Panc1 (cell line): ENCODE measurements at regions not wholly inside any gene's neighbourhood (a gene's known extent, or its start where the extent isn't known, plus 50 kb on each side); places are given as distances from the start of the nearest gene placed in this dataset.
A peak's percentile ranks its signal among the peaks of the same experiment; 100 is the strongest.
"Not testable (repeated sequence)": the region's sequence is repeated elsewhere in the genome, so short reads cannot be mapped to it uniquely, and the experiment has no call there.

ENCODE experiments used
- ATAC-seq: fragments of 200-7000 bp; cut with Tn5 transposase; 2 replicates; pipeline ENCODE4 v1.9.1; 2020; ENCODE audit warnings: mild to moderate bottlenecking, moderate library complexity
- BruUV-seq: library from RNA; stranded (reverse); fragments of 400-500 nt; replicated peaks from 2 replicates; lab custom pipeline; 2021; lab: Mats Ljungman, UMichigan
- CTCF ChIA-PET: fragments of 300-600 bp; sonication (Branson Sonifier 250); formaldehyde crosslinking; loops from one replicate; lab custom pipeline; 2022; ENCODE audit warnings: antibody characterized with exemption; lab: Charles Lee
- POLR2A ChIA-PET: fragments of 300-600 bp; sonication (Branson Sonifier 250); formaldehyde crosslinking; loops from one replicate; lab custom pipeline; 2022; ENCODE audit warnings: antibody characterized with exemption; lab: Charles Lee
- DNase-seq: peaks from one replicate; pipeline ENCODE4 v3.0.0-alpha.2; 2010; ENCODE audit warnings: low read depth, low spot score
- H3K27ac ChIP-seq: 2 replicates; pipeline ENCODE4 v1.5.1; 2011; ENCODE audit warnings: mild to moderate bottlenecking, low read length, inconsistent platforms
- H3K27me3 ChIP-seq: fragments of 200-500 bp; sonication (Bioruptor generic); 2 replicates; pipeline ENCODE4 v1.6.0; 2014; ENCODE audit warnings: low read length, inconsistent platforms; ENCODE audit not compliant: control insufficient read depth, insufficient read depth
- H3K36me3 ChIP-seq: fragments of 200-500 bp; sonication (Bioruptor generic); 2 replicates; pipeline ENCODE4 v1.5.1; 2014; ENCODE audit warnings: inconsistent platforms, mild to moderate bottlenecking, low read length, moderate library complexity; ENCODE audit not compliant: control insufficient read depth, insufficient read depth
- H3K4me1 ChIP-seq: 2 replicates; pipeline ENCODE4 v1.5.1; 2011; ENCODE audit warnings: inconsistent platforms, mild to moderate bottlenecking, low read length, moderate library complexity; ENCODE audit not compliant: control insufficient read depth, insufficient read depth
- H3K4me3 ChIP-seq, 2 experiments: 2 replicates each; pipeline ENCODE4 v1.5.1; 2011 to 2012; ENCODE audit warnings: low read depth in 2 of 2, low read length in 2 of 2, mild to moderate bottlenecking in 2 of 2, inconsistent platforms in 1 of 2, moderate library complexity in 1 of 2
- H3K9me3 ChIP-seq: fragments of 200-500 bp; sonication (Bioruptor generic); 2 replicates; pipeline ENCODE4 v1.5.1; 2014; ENCODE audit warnings: low read depth, mild to moderate bottlenecking, inconsistent platforms, low read length, moderate library complexity; ENCODE audit not compliant: control insufficient read depth, insufficient read depth
- CTCF ChIP-seq: fragments of 450-650 bp; IDR thresholded peaks from 2 replicates; pipeline ENCODE4 v1.5.1; 2017; ENCODE audit warnings: mild to moderate bottlenecking
- POLR2AphosphoS5 ChIP-seq: IDR thresholded peaks from 2 replicates; pipeline ENCODE4 v1.6.1; 2012; ENCODE audit warnings: mild to moderate bottlenecking, low read depth, low read length, moderate library complexity
- REST ChIP-seq, 2 experiments: IDR thresholded peaks; 2 replicates each; pipeline ENCODE4 v1.6.1; 2011 to 2012; ENCODE audit warnings: low read depth in 2 of 2, control low read depth in 1 of 2, low read length in 1 of 2, mild to moderate bottlenecking in 1 of 2, moderate library complexity in 1 of 2; ENCODE audit not compliant: insufficient read depth in 1 of 2
- SIN3A ChIP-seq: IDR thresholded peaks from 2 replicates; pipeline ENCODE4 v1.6.1; 2012; ENCODE audit warnings: low read depth, mild to moderate bottlenecking, low read length, moderate library complexity, borderline replicate concordance; ENCODE audit not compliant: insufficient read depth
- TCF7L2 ChIP-seq: IDR thresholded peaks from 2 replicates; pipeline ENCODE4 v1.6.1; 2011; ENCODE audit warnings: mild to moderate bottlenecking, low read depth, low read length, inconsistent platforms
- in situ Hi-C: cut with HindIII; loops from 2 replicates; pipeline ENCODE4 v1.10.0; 2016; ENCODE audit warnings: low sequenced_read_pairs, low pct_unique_long_range_greater_than_20kb
- intact Hi-C: fragments of 100-400 bp; cut with micrococcal nuclease; formaldehyde crosslinking; loops from one replicate; pipeline ENCODE4 v1.10.0; 2022; ENCODE audit not compliant: unreplicated experiment

- H3K27me3 ChIP-seq, BruUV-seq, POLR2A ChIA-PET, H3K4me3 ChIP-seq, H3K36me3 ChIP-seq, DNase-seq, H3K4me1 ChIP-seq, H3K27ac ChIP-seq, in situ Hi-C loops, ATAC-seq, CTCF ChIA-PET, intact Hi-C loops, H3K9me3 ChIP-seq: not testable (repeated sequence)
Observed at GRCh38 chr1:200254602-200255001, 155.2 kb downstream of the ZNF281 start.

GRCh38 chr1:200253774-200254495 lies 155.9 kb downstream of the ZNF281 start:
- BruUV-seq: no TSS peak
- Histone ChIP-seq H3K27ac (no peak overlapping the region), H3K4me3 (no peak overlapping the region), H3K27me3 (no peaks in the 10 kb centered on the region), H3K36me3 (no peaks in the 10 kb centered on the region), H3K4me1 (no peaks in the 10 kb centered on the region), H3K9me3 (no peaks in the 10 kb centered on the region)
- intact Hi-C loops (no loop called here), in situ Hi-C loops (no loop called here)
- no peak for TF ChIP-seq SIN3A
- no peak for TF ChIP-seq REST (IDR thresholded peaks at IDR 0.05; ENCODE audit: insufficient read depth in 1 of 2, low read depth in 2 of 2, low read length in 1 of 2)
- peak; percentile 20 for TF ChIP-seq CTCF
- DNase-seq (no peak), ATAC-seq (peak; percentile 62; the same call in 1 of the 2 replicates)
- ChIA-PET CTCF (interaction anchor here (0.6 kb wide), 1 partner anchor 634 kb away, joined by 3 read pairs; no protein-coding TSS in a partner anchor), POLR2A (no interaction called here)

GRCh38 chr1:200252531-200252930 lies 157.3 kb downstream of the ZNF281 start:
- H3K4me3 ChIP-seq: no peak overlapping the region
- no peak overlapping the region for H3K27ac ChIP-seq
- in situ Hi-C loops (no loop called here), intact Hi-C loops (no loop called here)
- no peaks in the 10 kb centered on the region for H3K9me3 ChIP-seq
- ATAC-seq (no peak), DNase-seq (no peak)
- H3K27me3 ChIP-seq: no peaks in the 10 kb centered on the region
- ChIA-PET CTCF (no interaction called here), POLR2A (no interaction called here)
- TF ChIP-seq TCF7L2 (no peak), REST (IDR thresholded peaks at IDR 0.05; ENCODE audit: insufficient read depth in 1 of 2, low read depth in 2 of 2, low read length in 1 of 2) (no peak), SIN3A (no peak), CTCF (no peak), POLR2AphosphoS5 (no peak)
- no peaks in the 10 kb centered on the region for H3K36me3 ChIP-seq
- H3K4me1 ChIP-seq: no peaks in the 10 kb centered on the region; the same call in 1 of the 2 replicates
- BruUV-seq: no TSS peak
